ENCODE measurements at regions not wholly inside any gene's neighbourhood (a gene's known extent, or its start where the extent isn't known, plus 50 kb on each side); places are given as distances from the start of the nearest gene placed in this dataset.
"Not testable (repeated sequence)": the region's sequence is repeated elsewhere in the genome, so short reads cannot be mapped to it uniquely, and the experiment has no call there.

- Histone ChIP-seq H3K27ac (no peak overlapping the region), H3K9me2 (ENCODE audit: insufficient read depth) (no peaks in the 10 kb centered on the region), H3K79me2 (ENCODE audit: insufficient read depth) (no peaks in the 10 kb centered on the region), H3K4me2 (ENCODE audit: unreplicated experiment) (no peak overlapping the region), H3K9me3 (ENCODE audit: low read depth) (no peaks in the 10 kb centered on the region), H3K9ac (no peak overlapping the region), H3K27me3 (replicated peaks; ENCODE audit: insufficient read depth) (no peaks in the 10 kb centered on the region), H3F3A (ENCODE audit: insufficient read depth) (no peaks in the 10 kb centered on the region), H4K20me1 (ENCODE audit: insufficient read depth) (no peaks in the 10 kb centered on the region), H3K4me3 (no peak overlapping the region), H3K36me3 (ENCODE audit: low read depth) (no peaks in the 10 kb centered on the region), H2AFZ (no peak overlapping the region), H3K4me1 (ENCODE audit: insufficient read depth) (no peaks in the 10 kb centered on the region)
- WGBS, 2 experiments (ENCODE audit: low coverage in 1 of 2, low lambda C conversion rate in 2 of 2, missing lambda C conversion rate in 2 of 2), result 41 to 47% methylated on average over 3 of the region's 3 CpGs
- TF ChIP-seq EZH2 (IDR thresholded peaks at IDR 0.05; ENCODE audit: insufficient read depth, poor library complexity, severe bottlenecking) (no peak), EZH2phosphoT487 (IDR thresholded peaks at IDR 0.05; ENCODE audit: insufficient read depth, low read depth) (no peak)
- in situ Hi-C loops (cut with MboI), result no loop called here
- no peak for DNase-seq
Measured at GRCh38 chr6:88499436-88499835, 333.3 kb upstream of the CNR1 start.

GRCh38 chr6:88497403-88497802 is 331.3 kb upstream of the CNR1 start:
- H3K4me1 ChIP-seq (ENCODE audit: insufficient read depth); H3K4me2 ChIP-seq (ENCODE audit: unreplicated experiment): not testable (repeated sequence)
- 45 to 50% methylated on average over 8 of the region's 8 CpGs for WGBS, 2 experiments (ENCODE audit: low coverage in 1 of 2, low lambda C conversion rate in 2 of 2, missing lambda C conversion rate in 2 of 2)

GRCh38 chr6:88494401-88495140 is 328.4 kb upstream of the CNR1 start:
- WGBS, 2 experiments (ENCODE audit: low coverage in 1 of 2, low lambda C conversion rate in 2 of 2, missing lambda C conversion rate in 2 of 2), result 45 to 52% methylated on average over 3 of the region's 3 CpGs

More at GRCh38 chr6:88497403-88497802, 331.3 kb upstream of the CNR1 start:
- H3K9me2 ChIP-seq (ENCODE audit: insufficient read depth); H3F3A ChIP-seq (ENCODE audit: insufficient read depth); H3K9me3 ChIP-seq (ENCODE audit: low read depth); H3K4me3 ChIP-seq; H3K27ac ChIP-seq; H3K36me3 ChIP-seq (ENCODE audit: low read depth); H2AFZ ChIP-seq; in situ Hi-C loops (cut with MboI); H3K79me2 ChIP-seq (ENCODE audit: insufficient read depth); H3K9ac ChIP-seq; DNase-seq; H4K20me1 ChIP-seq (ENCODE audit: insufficient read depth); H3K27me3 ChIP-seq (replicated peaks; ENCODE audit: insufficient read depth): not testable (repeated sequence)

GRCh38 chr6:88493717-88494116 is 327.6 kb upstream of the CNR1 start:
- 41 to 51% methylated on average over 2 of the region's 2 CpGs for whole genome bisulfite sequencing, 2 experiments (ENCODE audit: low coverage in 1 of 2, low lambda C conversion rate in 2 of 2, missing lambda C conversion rate in 2 of 2)
- no peak for TF ChIP-seq EZH2phosphoT487 (IDR thresholded peaks at IDR 0.05; ENCODE audit: insufficient read depth, low read depth)
- no peak for TF ChIP-seq EZH2 (IDR thresholded peaks at IDR 0.05; ENCODE audit: insufficient read depth, poor library complexity, severe bottlenecking)
- in situ Hi-C loops (cut with MboI), result no loop called here

More at GRCh38 chr6:88494401-88495140, 328.4 kb upstream of the CNR1 start:
- no peaks in the 10 kb centered on the region for H3K79me2 ChIP-seq (ENCODE audit: insufficient read depth)
- no peaks in the 10 kb centered on the region for H3F3A ChIP-seq (ENCODE audit: insufficient read depth)
- H3K9ac ChIP-seq, result no peak overlapping the region
- no peak overlapping the region for H3K4me2 ChIP-seq (ENCODE audit: unreplicated experiment)
- H3K36me3 ChIP-seq (ENCODE audit: low read depth), result no peaks in the 10 kb centered on the region
- H3K27me3 ChIP-seq (replicated peaks; ENCODE audit: insufficient read depth), result no peaks in the 10 kb centered on the region; the same call in 1 of the 2 replicates
- no peak overlapping the region for H2AFZ ChIP-seq
- H3K4me3 ChIP-seq, result no peak overlapping the region
- H3K27ac ChIP-seq, result no peak overlapping the region
- DNase-seq, result no peak
- H3K9me2 ChIP-seq (ENCODE audit: insufficient read depth), result no peaks in the 10 kb centered on the region
- in situ Hi-C loops (cut with MboI), result no loop called here
- TF ChIP-seq EZH2 (IDR thresholded peaks at IDR 0.05; ENCODE audit: insufficient read depth, poor library complexity, severe bottlenecking), result no peak
- H3K4me1 ChIP-seq (ENCODE audit: insufficient read depth), result no peaks in the 10 kb centered on the region
- H3K9me3 ChIP-seq (ENCODE audit: low read depth), result no peaks in the 10 kb centered on the region
- no peaks in the 10 kb centered on the region for H4K20me1 ChIP-seq (ENCODE audit: insufficient read depth)

GRCh38 chr6:88492824-88493223 is 326.7 kb upstream of the CNR1 start:
- Histone ChIP-seq H3K9ac (no peak overlapping the region), H3K27ac (no peak overlapping the region), H4K20me1 (ENCODE audit: insufficient read depth) (no peaks in the 10 kb centered on the region), H3K27me3 (replicated peaks; ENCODE audit: insufficient read depth) (no peaks in the 10 kb centered on the region; the same call in 1 of the 2 replicates), H3K79me2 (ENCODE audit: insufficient read depth) (no peaks in the 10 kb centered on the region), H3K4me1 (ENCODE audit: insufficient read depth) (no peaks in the 10 kb centered on the region), H3K4me2 (ENCODE audit: unreplicated experiment) (no peak overlapping the region), H3K9me2 (ENCODE audit: insufficient read depth) (no peaks in the 10 kb centered on the region), H2AFZ (no peak overlapping the region), H3K4me3 (no peak overlapping the region), H3K36me3 (ENCODE audit: low read depth) (no peaks in the 10 kb centered on the region), H3K9me3 (ENCODE audit: low read depth) (no peaks in the 10 kb centered on the region), H3F3A (ENCODE audit: insufficient read depth) (no peaks in the 10 kb centered on the region)
- in situ Hi-C loops (cut with MboI), result no loop called here
- WGBS, 2 experiments (ENCODE audit: low coverage in 1 of 2, low lambda C conversion rate in 2 of 2, missing lambda C conversion rate in 2 of 2), result 86 to 89% methylated on average over 2 of the region's 2 CpGs
- peak; percentile 63 for DNase-seq
- TF ChIP-seq EZH2 (IDR thresholded peaks at IDR 0.05; ENCODE audit: insufficient read depth, poor library complexity, severe bottlenecking), result no peak
- no peak for TF ChIP-seq EZH2phosphoT487 (IDR thresholded peaks at IDR 0.05; ENCODE audit: insufficient read depth, low read depth)

More at GRCh38 chr6:88493717-88494116, 327.6 kb upstream of the CNR1 start:
- DNase-seq, result no peak
- Histone ChIP-seq H3K4me1 (ENCODE audit: insufficient read depth) (no peaks in the 10 kb centered on the region), H3K36me3 (ENCODE audit: low read depth) (no peaks in the 10 kb centered on the region), H4K20me1 (ENCODE audit: insufficient read depth) (no peaks in the 10 kb centered on the region), H3K9me2 (ENCODE audit: insufficient read depth) (no peaks in the 10 kb centered on the region), H3K27ac (no peak overlapping the region), H3K27me3 (replicated peaks; ENCODE audit: insufficient read depth) (no peaks in the 10 kb centered on the region; the same call in 1 of the 2 replicates), H3K4me3 (no peak overlapping the region), H3F3A (ENCODE audit: insufficient read depth) (no peaks in the 10 kb centered on the region), H3K79me2 (ENCODE audit: insufficient read depth) (no peaks in the 10 kb centered on the region), H3K9ac (no peak overlapping the region), H3K9me3 (ENCODE audit: low read depth) (no peaks in the 10 kb centered on the region), H3K4me2 (ENCODE audit: unreplicated experiment) (no peak overlapping the region), H2AFZ (no peak overlapping the region)
